Activated CD4-positive, CD25-positive, alpha-beta regulatory T cell treated with anti-CD3 and anti-CD28 coated beads, Interleukin-2, amount 50 U/mL, for 24 hours (primary cell): ENCODE measurements at regions not wholly inside any gene's neighbourhood (a gene's known extent, or its start where the extent isn't known, plus 50 kb on each side); places are given as distances from the start of the nearest gene placed in this dataset.
"Not testable (repeated sequence)": the region's sequence is repeated elsewhere in the genome, so short reads cannot be mapped to it uniquely, and the experiment has no call there.

Source experiments
- ATAC-seq, 2 donors: fragments of 150-1000 bp; cut with Tn5 transposase; one replicate each; pipeline ENCODE4 v1.10.0; 2021; ENCODE audit warnings: mild to moderate bottlenecking in 1 of 2, moderate library complexity in 1 of 2

DNA sequence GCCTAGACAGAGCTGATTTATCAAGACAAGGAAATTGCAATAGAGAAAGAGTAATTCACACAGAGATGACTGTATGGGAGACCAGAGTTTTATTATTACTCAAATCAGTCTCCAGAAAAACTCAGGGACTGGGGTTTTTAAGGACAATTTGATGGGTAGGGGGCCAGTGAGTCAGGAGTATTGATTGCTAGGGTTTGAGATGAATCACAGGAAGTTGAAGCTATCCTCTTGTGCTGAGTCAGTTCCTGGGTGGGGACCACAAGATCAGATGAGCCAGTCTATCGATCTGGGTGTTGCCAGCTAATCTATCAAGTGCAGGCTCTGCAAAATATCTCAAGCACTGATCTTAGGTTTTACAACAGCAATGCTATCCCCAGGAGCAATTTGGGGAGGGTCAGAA is 87.4 kb upstream of the TGIF2LY start:
- ATAC-seq, result not testable (repeated sequence)

DNA sequence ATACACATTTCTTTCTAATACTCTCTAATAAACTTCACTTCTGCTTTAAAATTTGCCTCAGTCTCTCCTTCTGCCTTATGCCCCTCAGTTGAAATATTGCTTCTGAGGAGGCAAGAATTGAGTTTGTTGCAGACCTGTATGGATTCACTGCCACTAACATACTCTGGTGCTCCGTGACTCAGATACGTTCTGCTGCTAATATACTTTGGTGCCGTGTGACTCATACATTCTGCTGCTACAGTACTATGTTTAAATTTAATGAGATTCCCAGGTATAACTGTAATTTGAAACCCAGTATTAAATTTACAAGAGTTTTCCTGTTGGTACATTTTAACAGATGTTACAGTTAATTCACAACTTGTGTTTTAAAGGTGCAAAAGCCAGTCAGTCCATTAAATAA is 84.3 kb upstream of the TGIF2LY start:
- ATAC-seq, result not testable (repeated sequence)

DNA sequence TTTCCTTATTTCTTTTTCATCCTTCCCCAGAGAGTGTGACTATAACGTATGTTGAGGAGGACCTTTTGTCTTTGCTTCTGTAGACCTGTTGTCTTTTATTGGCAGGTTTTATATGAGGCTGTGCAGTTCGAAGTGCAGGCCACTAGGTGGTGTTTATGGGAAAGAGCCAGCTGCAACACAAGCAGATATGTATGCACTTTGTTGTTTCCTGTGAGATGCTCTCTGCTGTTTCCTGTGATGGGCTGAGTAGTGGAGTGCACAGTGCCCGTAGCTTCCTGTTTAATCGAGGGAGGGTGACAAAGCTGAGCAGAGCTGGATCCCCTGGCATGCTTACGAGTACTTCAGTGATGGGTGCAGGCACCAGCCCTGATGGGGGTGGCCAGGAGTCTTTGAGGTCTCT is 51.8 kb upstream of the TGIF2LY start:
- peak in 1 of 2 donors; percentile 41 for ATAC-seq
